Thyroid gland (tissue), 4 donors: ENCODE measurements at regions not wholly inside any gene's neighbourhood (a gene's known extent, or its start where the extent isn't known, plus 50 kb on each side); places are given as distances from the start of the nearest gene placed in this dataset.

Experiments used
- CTCF ChIP-seq, 6 experiments: fragments of 200-600 bp in 3 of 6; fragments of 450-650 bp in 3 of 6; sonication (generic) in 3 of 6; IDR thresholded peaks; one replicate each; pipeline ENCODE4 v1.5.1; 2016 to 2019; ENCODE audit warnings: antibody characterized with exemption in 6 of 6, mild to moderate bottlenecking in 2 of 6, inconsistent platforms in 1 of 6, moderate library complexity in 1 of 6
- POLR2A ChIP-seq, 2 donors: fragments of 450-650 bp; IDR thresholded peaks; one replicate each; pipeline ENCODE4 v1.6.1; 2017; ENCODE audit warnings: antibody characterized with exemption in 2 of 2, mild to moderate bottlenecking in 2 of 2, moderate library complexity in 1 of 2

GRCh38 chr9:75499812-75500211 lies 390.7 kb upstream of the PCSK5 start:
- TF ChIP-seq POLR2A (IDR thresholded peaks at IDR 0.05): no peak
- TF ChIP-seq CTCF (IDR thresholded peaks at IDR 0.05): no peak
